AML-193 (cell line): ENCODE measurements at regions not wholly inside any gene's neighbourhood (a gene's known extent, or its start where the extent isn't known, plus 50 kb on each side); places are given as distances from the start of the nearest gene placed in this dataset.
"Not testable (repeated sequence)": the region's sequence is repeated elsewhere in the genome, so short reads cannot be mapped to it uniquely, and the experiment has no call there.

ENCODE experiments used
- DNase-seq, 2 experiments: peaks; one replicate each; lab custom pipeline; 2025; lab: John Stamatoyannopoulos, UW

- DNase-seq, result no peak
Measured at GRCh38 chr20:50328996-50329898, 138.6 kb downstream of the CEBPB start.

- no peak for DNase-seq
Measured at GRCh38 chr20:50329981-50330503, 139.4 kb downstream of the CEBPB start.

- no peak for DNase-seq
Measured at GRCh38 chr20:50330504-50331313, 140.1 kb downstream of the CEBPB start.

- no peak for DNase-seq
Measured at GRCh38 chr20:50331469-50332363, 141.1 kb downstream of the CEBPB start.

GRCh38 chr20:50332491-50332980 is 141.9 kb downstream of the CEBPB start:
- no peak for DNase-seq

GRCh38 chr20:50333131-50333670 is 142.6 kb downstream of the CEBPB start:
- no peak for DNase-seq

- no peak for DNase-seq
Measured at GRCh38 chr20:50333812-50334211, 143.2 kb downstream of the CEBPB start.

GRCh38 chr20:50334512-50334911 is 143.9 kb downstream of the CEBPB start:
- not testable (repeated sequence) for DNase-seq

GRCh38 chr20:50335105-50335504 is 144.5 kb downstream of the CEBPB start:
- peak in 1 of 2 experiments; percentile 24 for DNase-seq

GRCh38 chr20:50335866-50336265 is 145.2 kb downstream of the CEBPB start:
- no peak for DNase-seq

GRCh38 chr20:50336661-50337060 is 146.0 kb downstream of the CEBPB start:
- DNase-seq, result no peak

- DNase-seq, result no peak
Measured at GRCh38 chr20:50337521-50338466, 147.2 kb downstream of the CEBPB start.

- DNase-seq, result peak; percentile 89 to 91
Measured at GRCh38 chr20:50338479-50339391, 148.1 kb downstream of the CEBPB start.

GRCh38 chr20:50339466-50339901 is 148.9 kb downstream of the CEBPB start:
- DNase-seq, result no peak

- DNase-seq, result no peak
Measured at GRCh38 chr20:50340541-50340940, 149.9 kb downstream of the CEBPB start.

GRCh38 chr20:50341050-50341449 is 150.4 kb downstream of the CEBPB start:
- no peak for DNase-seq

- no peak for DNase-seq
Measured at GRCh38 chr20:50341880-50342637, 151.4 kb downstream of the CEBPB start.

- no peak for DNase-seq
Measured at GRCh38 chr20:50342638-50343102, 152.0 kb downstream of the CEBPB start.
